ENCODE measurements at regions not wholly inside any gene's neighbourhood (a gene's known extent, or its start where the extent isn't known, plus 50 kb on each side); places are given as distances from the start of the nearest gene placed in this dataset.

- CTCF ChIA-PET = interaction anchor here (0.6 kb wide), 1 partner anchor 1178 kb away, joined by 3 read pairs; no protein-coding TSS in a partner anchor
- FAIRE-seq = no peak
Observed at GRCh38 chr2:66696374-66696773, 261.4 kb downstream of the MEIS1 start.

More at GRCh38 chr2:66696374-66696773, 261.4 kb downstream of the MEIS1 start:
- H4K20me1 ChIP-seq (replicated peaks; ENCODE audit: control insufficient read depth, extremely low read depth, insufficient read depth, low read length) = no peaks in the 10 kb centered on the region
- no peak overlapping the region for H2AFZ ChIP-seq (ENCODE audit: low read depth, low read length)
- no peak for TF ChIP-seq MYC (IDR thresholded peaks at IDR 0.05; ENCODE audit: low read depth, low read length)
- no peak for TF ChIP-seq CTCF (IDR thresholded peaks at IDR 0.05; ENCODE audit: extremely low read depth in 1 of 2, insufficient read depth in 1 of 2, low read depth in 1 of 2, low read length in 2 of 2)
- TF ChIP-seq GATA2 (IDR thresholded peaks at IDR 0.05; ENCODE audit: insufficient read depth, insufficient read length, low read depth, low read length) = no peak
- TF ChIP-seq EZH2 (IDR thresholded peaks at IDR 0.05; ENCODE audit: borderline replicate concordance, low read depth, low read length, severe bottlenecking) = no peak
- TF ChIP-seq JUN (IDR thresholded peaks at IDR 0.05; ENCODE audit: borderline replicate concordance, insufficient read depth, insufficient read length, low read depth) = no peak
- no peak for TF ChIP-seq POLR2A (IDR thresholded peaks at IDR 0.05; ENCODE audit: low read depth, low read length)
- TF ChIP-seq FOS (IDR thresholded peaks at IDR 0.05; ENCODE audit: borderline replicate concordance, insufficient read depth, low read length) = no peak
- TF ChIP-seq POLR2AphosphoS5 (IDR thresholded peaks at IDR 0.05; ENCODE audit: insufficient read depth, low read depth, low read length) = no peak
- no peak for TF ChIP-seq MAX (IDR thresholded peaks at IDR 0.05; ENCODE audit: insufficient read depth, insufficient read length)
- H3K9ac ChIP-seq (replicated peaks; ENCODE audit: extremely low read depth, insufficient read depth, low read length) = no peak overlapping the region
- intact Hi-C loops (cut with micrococcal nuclease) = no loop called here
- no peaks in the 10 kb centered on the region for H3K9me3 ChIP-seq (replicated peaks; ENCODE audit: control insufficient read depth, insufficient read depth, low read length)
- no peak overlapping the region for H3K27ac ChIP-seq (ENCODE audit: insufficient read depth, low read depth, low read length)
- POLR2A ChIA-PET = no interaction called here
- dilution Hi-C loops (cut with MboI; ENCODE audit: extremely low pct_ligation_motif_present, low sequenced_read_pairs) = no loop called here
- no peak overlapping the region for H3K4me2 ChIP-seq (ENCODE audit: insufficient read depth, low read length)
- no peaks in the 10 kb centered on the region for H3K9me1 ChIP-seq (replicated peaks; ENCODE audit: control insufficient read depth, extremely low read depth, insufficient read depth, low read length)
- H3K27me3 ChIP-seq (ENCODE audit: control insufficient read depth in 2 of 2, insufficient read depth in 2 of 2, low read length in 2 of 2) = no peaks in the 10 kb centered on the region
- BruUV-seq (replicated peaks) = no TSS peak
- no peak for DNase-seq (ENCODE audit: low read depth, low spot score)
- H3K4me3 ChIP-seq (replicated peaks in 1 of 3; ENCODE audit: insufficient read depth in 1 of 3, low read depth in 1 of 3, low read length in 3 of 3) = no peak overlapping the region
- no peaks in the 10 kb centered on the region for H3K36me3 ChIP-seq (ENCODE audit: control insufficient read depth in 2 of 2, extremely low read depth in 1 of 2, insufficient read depth in 2 of 2, low read length in 2 of 2)
- H3K4me1 ChIP-seq (ENCODE audit: control insufficient read depth, extremely low read depth, insufficient read depth, low read length) = no peaks in the 10 kb centered on the region
- no peaks in the 10 kb centered on the region for H3K79me2 ChIP-seq (ENCODE audit: control insufficient read depth, insufficient read depth, low read length)

Measured in endothelial cell of umbilical vein (primary cell).